8988T (cell line): ENCODE measurements at regions not wholly inside any gene's neighbourhood (a gene's known extent, or its start where the extent isn't known, plus 50 kb on each side); places are given as distances from the start of the nearest gene placed in this dataset.

Experiments used
- DNase-seq: peaks from one replicate; pipeline ENCODE4 v3.0.0; 2011

DNA sequence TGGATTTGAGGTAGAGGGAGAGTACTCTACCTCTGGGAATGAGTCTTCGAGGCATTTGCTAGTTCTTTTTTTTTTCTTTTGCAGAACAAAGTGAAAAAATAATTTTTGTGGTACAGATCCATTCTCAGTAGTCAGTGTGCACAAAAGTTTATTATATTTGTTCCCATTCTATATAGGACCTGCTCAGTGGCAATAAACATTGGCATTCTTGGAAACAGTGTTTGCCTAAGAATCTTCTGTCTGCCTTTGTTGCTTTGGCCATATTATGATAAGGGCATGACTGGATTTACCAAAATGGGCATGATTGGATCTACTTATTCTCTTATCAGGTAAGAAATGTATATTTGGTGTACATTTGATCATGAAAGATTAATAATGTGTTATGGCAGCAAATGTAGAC, 583.3 kb downstream of the PLCL1 start:
- no peak for DNase-seq

DNA sequence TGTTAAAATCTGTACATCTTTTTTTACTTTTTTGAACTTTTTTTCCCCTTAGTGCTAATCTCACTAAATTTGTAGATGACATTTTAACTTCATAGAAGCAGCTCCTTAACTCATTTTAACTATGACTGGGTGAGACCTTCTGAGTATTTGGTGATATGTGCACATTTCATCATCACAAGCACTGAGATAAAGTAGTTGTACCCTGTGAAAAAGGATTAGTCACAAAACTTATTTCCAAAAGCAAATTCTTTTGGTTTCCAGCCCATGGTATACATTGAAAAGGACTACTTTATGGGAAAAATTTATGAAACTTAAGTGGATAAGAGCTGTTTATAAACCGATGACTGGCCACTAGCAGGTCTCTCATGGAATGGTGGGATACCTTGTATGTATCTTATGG, 581.5 kb downstream of the PLCL1 start:
- no peak for DNase-seq

DNA sequence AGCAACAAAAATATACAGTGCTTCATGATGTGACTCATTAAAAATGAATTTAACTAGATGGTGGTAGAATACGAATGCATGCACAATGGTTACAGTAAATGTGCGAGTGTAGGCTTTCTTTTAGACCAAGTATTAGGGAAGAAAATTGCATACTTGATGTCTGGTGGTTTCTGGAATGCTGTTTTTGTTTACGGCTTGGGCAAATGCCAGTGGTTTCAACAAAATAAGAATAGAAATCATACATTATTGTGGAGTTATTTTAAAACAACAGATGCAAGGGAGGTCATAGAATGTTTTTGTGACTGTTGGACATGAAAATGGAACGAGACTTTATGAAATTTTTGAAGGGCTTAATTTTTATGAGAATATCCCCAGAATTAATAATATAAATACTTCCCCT, 580.9 kb downstream of the PLCL1 start:
- no peak for DNase-seq

DNA sequence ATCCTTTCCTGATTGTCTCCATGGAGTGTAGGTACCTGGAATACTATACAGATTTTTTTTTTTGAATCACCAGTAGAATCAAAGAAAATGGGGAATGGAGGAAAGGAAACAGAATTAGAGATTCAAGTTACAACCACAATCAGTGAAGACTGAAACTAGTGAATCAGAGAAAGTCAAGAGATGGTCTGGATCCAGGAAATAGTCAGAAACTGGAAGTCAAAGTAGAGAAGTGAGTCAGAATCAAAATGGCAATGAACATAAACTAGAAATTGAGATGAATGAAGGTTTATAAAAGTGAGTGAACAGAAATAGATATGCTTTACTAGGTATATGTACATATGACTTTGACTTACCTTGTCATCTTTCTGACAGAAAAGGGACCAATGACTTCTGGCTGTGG, 579.0 kb downstream of the PLCL1 start:
- DNase-seq, result no peak

DNA sequence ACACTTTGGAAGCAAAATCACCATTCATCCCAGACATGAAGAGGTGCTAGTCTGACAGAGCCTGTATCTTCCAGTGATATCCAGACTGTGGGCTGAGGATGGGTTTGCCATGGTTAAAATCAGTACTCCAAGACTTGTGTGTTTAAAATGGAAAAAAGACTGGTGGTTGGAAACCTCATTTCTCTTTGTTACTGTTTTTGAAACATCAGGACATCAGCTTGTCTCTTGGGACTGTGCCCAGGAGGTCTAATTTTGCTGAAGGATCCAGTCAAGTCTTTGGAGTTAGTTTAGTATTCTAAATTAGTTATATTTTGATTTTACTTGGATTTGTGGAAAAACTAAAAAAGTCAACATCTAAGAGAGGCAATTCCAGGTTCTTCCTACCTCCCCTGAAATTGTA, 578.4 kb downstream of the PLCL1 start:
- no peak for DNase-seq

DNA sequence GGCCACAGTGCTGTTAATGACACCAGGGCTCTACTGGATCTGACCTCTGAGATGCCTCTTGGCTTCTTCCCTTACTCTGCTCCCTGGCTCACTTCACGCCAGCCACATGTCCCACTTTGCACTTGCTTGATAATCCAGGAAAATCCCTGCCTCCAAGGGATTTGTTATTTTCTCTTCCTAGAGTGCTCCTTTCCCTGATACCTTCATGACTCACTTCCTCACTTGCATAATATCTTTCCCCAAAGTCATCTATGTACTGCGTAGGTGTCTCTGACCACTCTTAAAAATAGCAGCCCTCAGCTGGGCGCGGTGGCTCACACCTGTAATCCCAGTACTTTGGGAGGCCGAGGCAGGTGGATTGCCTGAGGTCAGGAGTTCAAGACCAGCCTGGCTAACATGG, 572.3 kb downstream of the PLCL1 start:
- no peak for DNase-seq

DNA sequence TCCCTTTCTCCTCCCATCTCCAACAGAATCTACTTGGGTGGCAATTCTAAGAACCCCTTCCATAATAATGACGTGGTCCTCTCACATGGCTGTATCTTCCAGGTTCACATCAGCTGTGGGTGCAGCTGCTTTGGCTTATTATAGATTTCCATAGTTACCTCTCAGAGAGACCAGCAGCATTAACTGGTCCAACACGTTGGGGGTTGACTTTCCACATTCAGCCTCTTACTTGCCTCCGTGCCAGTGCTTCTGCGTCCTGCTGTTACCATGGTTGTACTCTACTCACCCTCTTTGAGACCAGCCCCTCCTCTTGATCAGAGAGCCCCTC, 570.7 kb downstream of the PLCL1 start:
- DNase-seq, result no peak

DNA sequence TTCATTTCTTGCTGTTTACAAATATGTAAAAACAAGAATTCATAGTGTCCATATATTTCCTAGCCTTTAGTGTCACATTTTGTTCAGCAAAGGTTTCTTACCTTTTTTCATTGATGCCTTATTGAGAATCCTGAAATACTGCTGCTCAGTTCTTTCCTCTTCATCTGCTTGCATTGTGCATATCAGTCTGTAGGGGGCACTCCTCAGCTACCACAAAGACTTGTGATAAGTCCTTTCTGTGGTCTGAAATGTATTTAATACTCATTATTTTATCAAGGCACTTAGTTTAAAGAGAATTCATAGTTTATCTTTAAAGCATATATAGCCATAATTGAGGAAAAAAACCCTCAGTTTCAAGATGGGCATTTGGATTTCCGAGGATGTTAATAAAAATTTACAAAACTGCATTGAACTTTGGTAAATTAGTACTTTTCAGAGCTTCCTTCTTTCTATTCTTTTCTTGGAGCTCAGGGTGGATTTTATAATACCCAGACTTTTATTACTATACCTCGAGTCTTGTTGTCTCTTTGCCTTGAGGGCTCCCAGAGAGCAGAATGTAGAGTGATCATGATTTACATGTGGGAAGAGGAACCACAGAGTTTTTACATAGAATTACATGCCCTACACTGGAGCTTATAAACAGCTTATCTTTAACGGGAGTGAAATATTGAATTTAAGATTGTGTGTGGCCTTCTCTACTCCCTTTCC, 570.1 kb downstream of the PLCL1 start:
- DNase-seq, result no peak

DNA sequence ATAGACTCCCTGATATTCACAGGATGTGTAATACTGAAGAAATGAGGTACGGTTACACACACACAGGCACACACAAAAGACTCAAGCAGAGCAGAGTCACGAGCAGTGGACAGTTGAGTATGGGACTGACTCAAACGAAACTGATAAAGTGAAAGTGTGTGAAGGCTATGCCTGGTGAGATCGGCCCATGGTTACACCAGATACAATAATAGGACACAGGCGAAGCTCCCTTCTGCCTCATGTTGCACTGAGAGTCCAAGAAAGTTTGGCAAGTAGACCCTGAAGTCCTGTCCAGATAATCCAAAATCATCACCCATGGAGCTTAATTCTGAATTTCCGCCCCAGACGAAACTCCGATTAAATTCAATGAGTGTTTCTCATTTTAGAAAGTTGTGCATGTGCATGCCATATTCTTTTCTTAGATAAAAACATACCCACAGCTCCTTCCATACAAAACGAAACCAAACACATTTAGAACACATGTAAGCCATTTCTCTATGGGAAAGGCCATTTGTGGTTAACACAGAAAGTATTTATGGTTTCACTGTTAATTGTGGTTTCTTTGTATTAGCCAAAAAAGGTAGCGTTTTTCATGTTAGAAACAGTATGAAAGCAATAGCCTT, 567.6 kb downstream of the PLCL1 start:
- no peak for DNase-seq

DNA sequence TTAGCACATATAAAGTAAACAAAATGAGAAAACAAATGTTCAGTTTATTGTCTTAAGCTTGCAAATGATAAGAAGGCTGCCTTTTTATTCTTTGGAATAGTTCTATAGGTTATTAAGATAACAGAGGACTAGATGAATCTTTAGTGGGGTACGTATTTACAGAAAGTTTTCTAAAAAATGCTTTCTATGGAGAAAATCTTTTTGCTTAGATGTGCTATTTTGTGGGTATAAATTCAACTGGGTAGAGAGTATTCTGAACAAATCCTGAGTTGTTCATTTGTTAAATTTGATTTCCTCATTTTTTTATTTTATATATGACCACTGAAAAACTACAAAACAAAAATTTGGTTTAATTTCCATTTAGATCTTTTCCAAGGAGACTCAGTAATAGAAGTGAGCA, 566.9 kb downstream of the PLCL1 start:
- no peak for DNase-seq

DNA sequence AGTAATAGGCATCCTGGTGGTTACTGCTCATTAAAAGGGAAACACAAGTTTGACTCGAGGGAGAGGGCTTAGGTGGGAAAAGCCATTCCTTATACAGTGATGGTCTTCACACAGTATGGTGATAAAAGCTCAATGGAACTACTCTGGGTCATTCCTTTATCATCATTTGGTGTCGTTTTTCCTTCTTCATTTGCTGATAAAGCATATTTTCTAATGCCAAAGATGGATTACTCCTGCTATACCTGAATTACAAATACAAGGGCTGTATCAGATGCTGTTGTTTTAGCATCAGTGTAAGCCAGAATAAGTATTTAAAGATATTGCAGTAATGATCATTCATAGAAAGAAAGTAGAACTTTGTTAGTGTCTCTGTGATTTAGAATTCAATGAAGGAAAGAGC, 563.7 kb downstream of the PLCL1 start:
- DNase-seq, result no peak

DNA sequence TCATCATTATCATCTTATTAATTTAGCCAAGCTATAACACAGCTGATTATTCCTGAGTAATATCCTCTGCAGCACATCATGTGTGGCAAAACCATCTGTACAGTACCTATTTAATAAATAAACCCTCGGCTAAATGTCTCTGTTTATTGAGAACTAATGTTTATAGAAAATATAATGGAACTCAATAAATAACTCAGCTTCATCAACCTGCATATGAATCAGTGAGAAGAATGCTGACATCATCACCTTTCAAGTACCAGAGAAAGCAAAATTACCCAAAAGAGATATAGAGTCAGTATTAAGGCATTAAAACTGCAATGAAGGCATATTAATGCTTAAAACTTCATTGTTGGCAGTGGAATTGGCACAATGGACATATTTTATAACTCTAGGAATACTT, 558.3 kb downstream of the PLCL1 start:
- DNase-seq, result no peak

DNA sequence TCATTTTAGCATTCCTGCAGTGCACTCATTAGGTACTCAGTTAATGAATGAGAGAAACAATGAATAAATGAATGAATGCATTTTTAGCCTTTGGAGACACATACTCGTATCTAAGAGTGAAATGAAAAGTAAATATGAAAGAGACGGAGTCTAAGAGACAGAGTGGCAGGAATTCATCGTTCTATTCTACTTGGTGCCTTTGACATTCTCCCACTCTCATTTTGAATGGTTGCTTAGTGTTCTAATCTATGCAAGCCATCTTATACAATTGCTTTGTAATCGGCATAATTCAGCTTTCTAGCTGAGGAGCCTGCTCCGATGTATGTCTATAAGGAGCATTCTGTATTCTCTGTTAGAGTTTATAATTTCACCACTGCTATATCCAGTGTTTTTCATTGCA, 554.9 kb downstream of the PLCL1 start:
- no peak for DNase-seq

DNA sequence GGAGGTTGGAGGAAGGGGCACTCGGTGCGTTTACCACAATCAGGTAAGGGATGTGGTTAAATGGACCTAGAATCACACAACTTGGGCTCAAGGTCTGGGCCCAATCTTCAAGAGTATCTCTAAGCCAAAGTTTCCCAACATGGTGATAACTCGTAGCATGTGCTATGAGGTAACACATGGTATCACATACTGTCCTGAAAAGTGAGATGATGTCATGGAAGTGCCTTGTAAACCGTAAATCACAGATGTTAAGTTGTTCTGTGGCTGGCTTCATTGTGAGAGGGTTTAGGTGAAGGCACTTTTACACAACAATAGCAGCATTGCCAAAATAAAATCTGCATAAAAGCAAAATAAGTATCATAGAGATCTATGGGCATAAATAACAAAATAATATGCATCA, 551.8 kb downstream of the PLCL1 start:
- no peak for DNase-seq

DNA sequence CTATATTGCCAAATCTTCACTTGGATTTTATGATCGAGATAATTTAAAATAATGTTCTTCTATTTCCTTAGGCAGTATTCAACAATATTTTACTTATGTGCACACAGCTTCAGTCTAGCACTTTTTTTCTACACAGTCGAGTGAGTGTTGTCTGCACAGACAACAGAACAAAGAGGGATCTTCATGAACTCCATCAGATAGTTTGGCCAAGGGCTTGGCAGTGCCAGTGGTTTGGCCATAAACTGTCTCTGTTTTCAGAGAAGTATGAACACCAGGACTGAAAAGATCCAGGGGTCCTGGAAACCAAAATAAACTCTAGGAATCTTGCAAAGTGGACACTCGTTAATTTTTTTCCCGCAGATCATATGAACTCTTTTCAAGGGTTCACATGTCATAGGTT, 547.3 kb downstream of the PLCL1 start:
- DNase-seq, result no peak

DNA sequence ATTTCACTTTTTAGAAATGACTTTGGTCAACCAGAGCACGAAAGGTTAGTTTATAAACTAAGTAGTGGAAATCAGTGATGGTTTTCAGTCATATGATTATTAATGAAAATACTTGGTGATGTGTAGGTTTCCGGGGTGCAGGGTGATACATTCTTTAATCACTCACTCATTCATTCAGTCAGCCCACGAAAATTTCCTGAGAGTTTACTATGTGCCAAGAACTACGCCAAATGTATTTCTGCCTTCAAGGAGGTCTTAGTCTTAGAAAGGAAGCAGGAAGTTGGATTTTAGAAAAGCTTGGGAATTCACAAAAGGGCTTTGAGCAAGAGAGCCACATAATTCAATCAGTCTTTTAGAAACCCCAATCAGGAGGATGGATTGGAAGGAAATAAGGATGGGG, 543.6 kb downstream of the PLCL1 start:
- no peak for DNase-seq

DNA sequence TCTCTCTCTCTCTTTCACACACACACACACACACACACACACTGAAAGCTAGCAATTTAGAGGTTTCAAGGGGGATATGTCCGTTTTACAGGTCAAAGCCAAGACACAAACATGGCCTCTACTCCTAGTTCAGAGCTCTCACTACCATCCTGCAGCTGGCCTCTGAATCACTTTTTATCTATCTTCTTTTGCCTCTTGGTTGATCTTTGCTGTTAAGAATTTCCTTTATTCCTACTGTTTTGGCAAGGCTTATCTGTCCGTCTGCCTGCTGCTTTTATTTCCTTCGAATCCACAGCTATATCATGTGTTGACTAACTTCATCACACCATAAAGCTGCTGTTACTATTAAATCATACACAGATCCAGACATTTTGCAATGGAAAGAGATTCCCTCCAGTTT, 543.0 kb downstream of the PLCL1 start:
- no peak for DNase-seq

DNA sequence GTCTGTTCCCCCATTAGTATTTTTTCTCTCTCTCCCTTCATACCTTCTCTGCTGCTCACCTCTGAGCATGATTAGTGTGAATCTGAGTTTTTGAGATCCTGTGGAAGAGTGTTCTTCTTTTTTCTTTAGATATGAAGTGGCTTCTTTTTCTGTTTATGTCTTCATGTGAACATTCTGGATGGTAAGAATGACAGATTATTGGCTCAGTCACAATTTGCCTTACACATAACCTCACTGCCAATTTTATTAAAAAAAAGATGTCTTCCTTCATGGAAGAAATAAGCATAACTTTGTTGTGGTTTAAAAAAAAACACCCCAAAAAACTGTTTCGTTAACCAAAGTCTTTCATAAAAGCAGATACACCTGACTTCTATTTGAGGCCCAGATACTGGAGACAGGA, 539.1 kb downstream of the PLCL1 start:
- DNase-seq, result no peak

DNA sequence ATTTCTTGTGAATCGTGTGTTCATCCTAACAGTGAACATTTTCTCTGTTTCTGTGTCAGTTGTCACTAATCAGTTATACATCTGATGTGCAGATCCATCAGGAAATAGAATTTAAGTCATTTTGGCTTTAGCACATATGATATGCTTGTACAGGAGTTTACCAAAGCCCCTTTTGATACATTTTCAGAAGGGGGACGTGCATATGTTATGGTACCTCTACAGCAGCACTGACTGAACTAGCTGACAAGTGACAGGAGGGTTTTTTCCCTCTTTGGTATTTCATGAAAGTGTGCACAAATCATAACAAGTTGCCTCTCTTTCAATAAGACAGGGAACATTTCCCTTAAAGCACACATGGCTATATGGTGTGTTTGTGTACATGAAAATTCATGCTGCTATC, 536.5 kb downstream of the PLCL1 start:
- no peak for DNase-seq

DNA sequence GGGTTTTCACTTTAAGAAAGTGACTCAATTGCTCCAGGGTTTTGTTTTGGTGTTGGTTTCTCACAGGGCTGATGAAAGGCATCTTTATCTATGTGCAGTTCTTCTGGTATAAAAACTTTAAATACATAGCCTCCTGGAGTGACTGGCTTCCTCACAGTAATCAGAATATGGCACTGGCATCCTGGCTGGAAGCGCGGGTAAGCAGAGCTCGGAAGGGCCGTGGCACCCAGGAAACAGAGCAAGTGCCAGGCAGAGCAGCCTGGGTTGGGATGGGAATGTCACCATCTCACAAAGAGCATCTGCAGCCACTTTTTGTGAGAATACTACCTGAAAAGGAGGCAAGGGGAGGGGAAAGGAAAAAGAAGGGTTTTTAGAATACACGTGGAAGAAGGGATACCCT, 534.7 kb downstream of the PLCL1 start:
- DNase-seq, result no peak

DNA sequence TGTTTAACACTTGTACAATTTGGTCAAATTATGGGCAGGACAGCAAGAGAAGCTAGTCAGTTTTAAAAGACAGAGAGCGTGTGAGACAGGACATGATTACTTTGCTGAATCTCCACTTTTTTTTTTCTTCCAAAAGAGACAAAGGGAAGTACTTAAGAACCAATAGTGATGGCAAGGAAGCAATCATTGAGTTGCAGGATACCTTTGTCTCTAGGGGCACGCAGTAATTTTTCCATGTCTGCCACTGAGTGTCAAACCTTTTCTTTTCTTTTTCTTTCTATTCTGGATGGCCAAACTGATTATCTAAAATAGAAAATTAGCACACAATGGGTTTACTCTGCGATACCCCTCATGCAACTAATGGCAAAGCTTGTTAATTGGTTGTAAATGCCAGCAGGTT, 533.0 kb downstream of the PLCL1 start:
- DNase-seq, result no peak

DNA sequence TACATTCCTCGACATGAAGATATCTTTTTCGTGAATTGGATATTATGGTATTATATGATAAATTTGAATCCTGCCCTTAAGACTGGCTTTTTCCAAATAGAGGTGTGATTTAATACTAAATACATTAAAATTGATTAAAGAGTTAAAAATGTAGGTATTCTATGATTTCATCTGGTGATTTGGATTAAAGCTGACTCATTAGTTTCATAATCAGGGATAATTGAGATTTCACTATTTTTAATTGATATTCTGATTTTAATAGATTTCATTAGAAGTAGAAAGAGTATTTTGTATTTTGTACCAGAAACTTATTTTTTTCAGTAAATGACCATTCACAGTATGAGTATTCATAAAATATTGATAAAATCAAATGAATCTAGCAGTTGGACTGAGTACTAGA, 524.1 kb downstream of the PLCL1 start:
- no peak for DNase-seq

DNA sequence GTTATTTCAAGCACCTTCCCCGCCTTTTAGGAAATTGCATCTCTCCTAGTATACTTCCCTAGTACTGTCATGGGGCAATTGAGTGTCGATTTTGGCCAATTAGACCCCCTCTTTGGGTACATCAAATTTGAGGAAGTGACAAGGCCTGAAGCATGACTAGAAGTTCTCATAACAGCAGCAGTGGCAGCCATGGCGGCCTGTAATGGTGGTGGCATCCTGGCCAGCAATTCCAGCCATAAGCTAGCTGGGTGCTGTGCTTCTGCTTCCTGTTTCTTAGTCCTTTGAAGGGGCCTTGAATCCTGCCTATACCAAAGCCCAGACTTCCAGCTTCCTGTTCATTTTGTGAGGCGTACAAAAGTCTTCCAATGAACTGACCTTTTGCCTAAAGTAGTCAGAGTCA, 523.1 kb downstream of the PLCL1 start:
- DNase-seq, result no peak

DNA sequence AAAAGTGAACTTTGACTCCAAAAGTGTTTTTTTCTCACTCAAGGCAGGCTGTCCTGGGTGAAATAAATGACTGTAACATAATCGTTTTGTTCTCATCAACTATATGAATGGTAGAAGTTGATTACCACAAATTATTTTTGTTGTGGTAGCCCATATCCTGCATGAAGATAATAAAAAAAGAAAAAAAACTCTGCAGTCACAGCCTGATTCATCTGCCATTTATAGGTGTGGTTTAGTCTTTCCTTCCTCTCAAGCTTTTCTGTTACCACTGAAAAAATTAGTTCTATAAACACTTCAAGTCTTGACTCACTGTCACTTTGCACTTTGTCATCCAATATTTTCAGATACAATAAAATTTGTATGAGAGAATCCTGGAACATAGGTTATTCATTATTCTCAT, 522.0 kb downstream of the PLCL1 start:
- DNase-seq, result no peak

DNA sequence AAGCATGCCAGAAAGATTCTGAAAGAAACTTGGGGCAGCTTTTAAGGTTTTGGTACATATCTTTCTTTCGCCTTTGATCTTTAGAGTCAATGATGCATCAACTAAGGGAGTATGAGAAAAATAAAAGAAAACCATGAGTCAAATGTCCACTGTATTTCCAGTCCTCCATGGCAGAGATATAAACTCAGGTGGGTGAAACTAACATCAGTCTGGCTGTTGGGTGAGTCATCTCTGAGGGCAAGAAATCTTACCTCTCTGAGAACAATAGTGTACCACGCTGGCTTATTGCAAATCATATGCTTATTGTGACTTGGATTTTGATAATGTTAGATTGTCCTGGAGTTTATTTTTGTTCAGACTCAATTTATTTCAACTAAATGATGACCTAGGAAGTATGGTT, 521.0 kb downstream of the PLCL1 start:
- DNase-seq, result no peak

DNA sequence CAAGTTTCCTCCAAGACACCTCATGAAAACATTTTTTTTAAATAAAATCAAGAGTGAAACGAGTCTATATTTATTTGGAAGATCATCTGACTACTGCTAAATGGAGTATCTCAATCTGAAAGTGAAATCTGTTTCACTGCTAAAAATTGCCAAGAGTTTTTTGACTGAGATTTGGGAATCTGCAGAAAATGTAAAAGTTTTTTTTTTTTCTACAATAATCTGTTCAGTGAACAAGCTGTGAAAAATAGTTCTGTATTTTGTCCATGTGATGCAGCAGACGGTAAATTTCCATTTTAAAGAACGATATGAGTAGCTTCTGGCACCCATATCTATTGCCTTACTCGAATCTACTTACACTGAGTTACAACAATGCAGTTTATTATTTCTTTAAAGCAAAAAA, 519.7 kb downstream of the PLCL1 start:
- no peak for DNase-seq
